GM12891 (cell line): ENCODE measurements at regions not wholly inside any gene's neighbourhood (a gene's known extent, or its start where the extent isn't known, plus 50 kb on each side); places are given as distances from the start of the nearest gene placed in this dataset.

Experiments
- DNase-seq: peaks from one replicate; pipeline ENCODE4 v3.0.0; 2011; ENCODE audit warnings: low spot score; ENCODE audit not compliant: insufficient read length
- FAIRE-seq: peaks from 2 replicates; lab custom pipeline; 2011; peaks lifted over from hg19 to GRCh38; lab: Jason Lieb, UNC
- PAX5 ChIP-seq: IDR thresholded peaks from 2 replicates; pipeline ENCODE4 v1.6.1; 2011; ENCODE audit warnings: low read length, moderate library complexity, mild to moderate bottlenecking; ENCODE audit not compliant: insufficient read depth, severe bottlenecking
- POLR2A ChIP-seq: IDR thresholded peaks from 2 replicates; pipeline ENCODE4 v1.6.1; 2011; ENCODE audit warnings: low read depth, low read length, control low read depth
- POLR2AphosphoS5 ChIP-seq: IDR thresholded peaks from 2 replicates; pipeline ENCODE4 v1.6.1; 2011; ENCODE audit warnings: low read depth, low read length, control low read depth
- POU2F2 ChIP-seq: IDR thresholded peaks from 2 replicates; pipeline ENCODE4 v1.6.1; 2011; ENCODE audit warnings: low read depth, mild to moderate bottlenecking, control low read depth, low read length, moderate library complexity
- SPI1 ChIP-seq: IDR thresholded peaks from 2 replicates; pipeline ENCODE4 v1.6.1; 2011; ENCODE audit warnings: low read depth, low read length, control low read depth
- TAF1 ChIP-seq: IDR thresholded peaks from 2 replicates; pipeline ENCODE4 v1.6.1; 2011; ENCODE audit warnings: low read depth, low read length, control low read depth

DNA sequence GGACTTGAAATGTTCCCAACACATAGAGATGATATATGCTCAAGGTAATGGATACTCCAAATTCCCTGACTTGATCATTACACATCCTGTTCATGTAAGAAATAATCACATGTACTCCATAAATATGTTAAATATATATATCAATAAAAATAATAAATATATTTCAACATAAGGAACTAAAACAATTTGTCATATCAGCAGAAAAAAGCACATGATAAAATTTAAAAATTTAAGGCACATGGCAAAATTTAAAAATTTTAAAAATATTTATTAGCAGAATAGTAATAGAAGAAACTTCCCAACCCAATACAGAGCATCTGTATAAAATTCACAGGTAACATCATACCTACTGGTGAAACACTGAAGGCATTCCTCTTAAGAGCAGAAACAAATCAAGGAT is 109.6 kb upstream of the KYNU start:
- no peak for FAIRE-seq
- DNase-seq = no peak
- TF ChIP-seq PAX5 = no peak
- TF ChIP-seq POLR2AphosphoS5 = no peak
- TF ChIP-seq TAF1 = no peak
- TF ChIP-seq POU2F2 = no peak
- TF ChIP-seq SPI1 = no peak
- TF ChIP-seq POLR2A = no peak

GRCh38 chr2:142758973-142759372 is 118.5 kb upstream of the KYNU start:
- no peak for FAIRE-seq
- DNase-seq = no peak
- TF ChIP-seq POU2F2 (no peak), POLR2A (no peak), TAF1 (no peak), SPI1 (no peak)

- DNase-seq (no peak), FAIRE-seq (no peak)
- TF ChIP-seq PAX5 (no peak), POLR2A (no peak), POU2F2 (no peak), POLR2AphosphoS5 (no peak), TAF1 (no peak), SPI1 (no peak)
Observed at GRCh38 chr2:142757111-142757510, 120.4 kb upstream of the KYNU start.

- FAIRE-seq (no peak), DNase-seq (no peak)
- TF ChIP-seq TAF1 (no peak), POLR2A (no peak), POU2F2 (no peak), PAX5 (no peak), SPI1 (no peak), POLR2AphosphoS5 (no peak)
Observed at GRCh38 chr2:142756430-142756829, 121.0 kb upstream of the KYNU start.

GRCh38 chr2:142755191-142755590 is 122.3 kb upstream of the KYNU start:
- TF ChIP-seq SPI1 = no peak
- no peak for TF ChIP-seq POLR2AphosphoS5
- TF ChIP-seq POLR2A = no peak
- TF ChIP-seq POU2F2 = no peak
- TF ChIP-seq TAF1 = no peak
- no peak for TF ChIP-seq PAX5
- DNase-seq (no peak), FAIRE-seq (no peak)

- TF ChIP-seq SPI1 (no peak), PAX5 (no peak), POU2F2 (no peak), POLR2A (no peak), POLR2AphosphoS5 (no peak), TAF1 (no peak)
- DNase-seq (no peak), FAIRE-seq (no peak)
Observed at GRCh38 chr2:142754182-142754581, 123.3 kb upstream of the KYNU start.

DNA sequence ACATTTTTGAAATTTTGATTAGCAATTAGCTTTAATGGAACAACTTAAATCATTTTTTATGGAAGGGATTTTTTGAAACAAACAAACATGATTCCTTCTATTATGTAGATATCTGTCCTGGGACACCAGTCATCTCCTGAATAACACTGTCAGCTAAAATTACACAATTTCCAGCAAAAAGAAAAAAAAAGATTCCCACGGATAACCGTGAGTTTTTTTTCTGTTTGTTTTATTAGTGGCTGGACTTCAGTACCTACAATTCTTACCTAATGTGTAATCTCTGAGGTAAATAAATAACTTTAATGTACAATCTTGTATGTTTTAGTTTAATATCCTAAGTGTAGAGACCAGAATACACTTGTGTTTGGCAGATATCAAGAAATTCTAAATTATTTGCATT is 126.6 kb upstream of the KYNU start:
- FAIRE-seq = no peak
- no peak for TF ChIP-seq SPI1
- no peak for TF ChIP-seq POLR2A
- no peak for TF ChIP-seq TAF1
- TF ChIP-seq POLR2AphosphoS5 = no peak
- TF ChIP-seq PAX5 = no peak
- no peak for TF ChIP-seq POU2F2
- DNase-seq = no peak

DNA sequence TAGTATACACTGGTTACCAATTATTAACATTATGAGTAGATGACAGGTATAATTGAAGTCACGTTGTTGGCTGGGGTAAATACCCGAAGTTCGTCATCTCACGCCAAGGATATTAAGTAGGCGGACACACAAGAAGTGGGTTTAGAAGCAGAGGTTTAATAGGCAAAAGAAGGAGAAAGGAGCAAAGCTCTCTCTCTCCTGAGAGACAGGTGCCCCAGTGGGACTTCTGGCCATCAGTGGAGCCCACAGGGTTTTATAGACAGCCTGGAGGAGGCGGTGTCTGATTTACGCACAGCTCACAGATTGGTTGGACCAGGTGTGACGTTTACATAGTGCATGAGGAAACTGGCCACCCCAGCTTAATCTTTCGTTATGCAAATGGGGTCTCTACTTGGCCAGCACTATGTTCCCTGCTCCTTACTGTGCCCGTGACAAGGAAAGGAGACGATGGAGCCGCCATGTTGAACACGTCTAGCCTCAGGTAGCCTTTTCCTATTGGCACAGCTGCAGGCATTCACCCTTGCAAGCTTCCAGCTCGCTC is 128.8 kb upstream of the KYNU start:
- TF ChIP-seq POLR2A (no peak), POLR2AphosphoS5 (no peak), TAF1 (no peak), PAX5 (no peak)
- FAIRE-seq (no peak), DNase-seq (no peak)

GRCh38 chr2:142745691-142746090 is 131.8 kb upstream of the KYNU start:
- TF ChIP-seq PAX5 (no peak), POLR2AphosphoS5 (no peak), POLR2A (no peak), POU2F2 (no peak), SPI1 (no peak), TAF1 (no peak)
- FAIRE-seq (no peak), DNase-seq (no peak)

DNA sequence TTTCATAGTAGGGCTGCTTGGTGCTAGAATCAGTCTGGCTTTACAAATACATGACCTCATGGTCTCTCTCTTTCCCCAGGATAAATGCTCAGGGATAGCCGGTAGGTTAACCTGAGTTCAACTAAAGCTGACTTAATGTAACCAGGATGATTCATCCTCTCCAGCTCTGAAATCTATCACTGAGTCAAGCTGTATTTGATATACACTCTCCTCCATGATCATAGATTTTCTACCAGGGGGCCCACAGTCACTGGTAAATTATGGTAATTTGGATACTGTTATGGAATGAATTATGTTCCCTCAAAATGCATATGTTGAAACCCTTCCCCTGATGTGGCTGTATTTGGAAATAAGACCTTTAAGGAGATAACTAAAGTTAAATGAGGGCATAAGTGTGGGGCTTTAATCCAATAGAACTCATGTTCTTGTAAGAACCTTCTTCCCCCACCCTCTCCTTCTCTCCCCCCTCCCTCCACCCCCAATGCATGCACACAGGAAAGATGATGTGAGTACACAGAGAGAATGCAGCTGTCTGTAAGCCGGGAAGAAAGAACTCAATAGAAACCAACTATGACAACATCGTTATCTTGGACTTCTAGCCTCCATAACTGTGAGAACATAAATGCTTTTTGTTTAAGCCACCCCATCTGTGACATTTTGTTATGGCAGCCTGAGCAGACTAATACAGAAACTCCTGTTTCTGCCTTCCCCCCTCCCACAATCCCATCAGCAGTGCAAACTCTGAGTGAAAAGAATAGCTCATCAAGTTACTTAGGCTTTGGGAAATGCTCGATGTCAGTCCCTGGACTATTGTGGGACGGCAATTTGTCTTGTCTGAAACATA is 134.9 kb upstream of the KYNU start:
- DNase-seq (no peak), FAIRE-seq (no peak)
- no peak for TF ChIP-seq POLR2AphosphoS5
- TF ChIP-seq SPI1 = no peak
- TF ChIP-seq PAX5 = no peak
- no peak for TF ChIP-seq TAF1
- TF ChIP-seq POU2F2 = no peak
- TF ChIP-seq POLR2A = no peak
